KMS-11 (cell line): ENCODE measurements at regions not wholly inside any gene's neighbourhood (a gene's known extent, or its start where the extent isn't known, plus 50 kb on each side); places are given as distances from the start of the nearest gene placed in this dataset.

Experiments used
- H2AFZ ChIP-seq: fragments of 200-600 bp; sonication (generic); 2 replicates; pipeline ENCODE4 v1.6.1; 2016; ENCODE audit warnings: antibody characterized with exemption, mixed run types, low read depth
- H3K27ac ChIP-seq: fragments of 200-600 bp; sonication (generic); 2 replicates; pipeline ENCODE4 v1.6.1; 2016; ENCODE audit warnings: mild to moderate bottlenecking, mixed run types
- H3K27me3 ChIP-seq: fragments of 200-600 bp; sonication (generic); 2 replicates; pipeline ENCODE4 v1.6.1; 2017; ENCODE audit warnings: mild to moderate bottlenecking, low read depth, mixed run types, moderate library complexity; ENCODE audit not compliant: insufficient read depth
- H3K36me3 ChIP-seq: fragments of 200-600 bp; sonication (generic); 2 replicates; pipeline ENCODE4 v1.6.1; 2017; ENCODE audit warnings: mild to moderate bottlenecking, mixed run types; ENCODE audit not compliant: insufficient read depth
- H3K4me1 ChIP-seq: fragments of 200-600 bp; sonication (generic); 2 replicates; pipeline ENCODE4 v1.6.1; 2016; ENCODE audit warnings: mild to moderate bottlenecking, low read depth, mixed run types; ENCODE audit not compliant: poor library complexity, severe bottlenecking
- H3K4me2 ChIP-seq: fragments of 200-600 bp; sonication (generic); 2 replicates; pipeline ENCODE4 v1.7.0; 2016; ENCODE audit warnings: mild to moderate bottlenecking, mixed run types
- H3K4me3 ChIP-seq: fragments of 200-600 bp; sonication (generic); IDR thresholded peaks from 2 replicates; pipeline ENCODE4 v1.6.1; 2017; ENCODE audit warnings: low read depth, low read length, mixed read lengths; ENCODE audit not compliant: insufficient read depth
- H3K79me2 ChIP-seq: fragments of 200-600 bp; sonication (generic); 2 replicates; pipeline ENCODE4 v1.6.1; 2016; ENCODE audit warnings: low read depth, mixed run types; ENCODE audit not compliant: insufficient read depth
- H3K9ac ChIP-seq: fragments of 200-600 bp; sonication (generic); 2 replicates; pipeline ENCODE4 v1.6.1; 2016; ENCODE audit warnings: mild to moderate bottlenecking, mixed run types
- H4K20me1 ChIP-seq: fragments of 200-600 bp; sonication (generic); 2 replicates; pipeline ENCODE4 v1.6.1; 2016; ENCODE audit warnings: mild to moderate bottlenecking, mixed run types; ENCODE audit not compliant: insufficient read depth
- CTCF ChIP-seq: fragments of 200-600 bp; sonication (generic); conservative IDR thresholded peaks from 2 replicates; pipeline ENCODE4 v1.6.1; 2017; ENCODE audit warnings: low read depth, mild to moderate bottlenecking, antibody characterized with exemption, low read length, moderate library complexity, mixed read lengths

GRCh38 chr7:28231176-28231575 lies 50.6 kb upstream of the JAZF1 start:
- H3K27ac ChIP-seq, result no peak overlapping the region
- no peaks in the 10 kb centered on the region for H4K20me1 ChIP-seq
- no peak overlapping the region for H3K4me3 ChIP-seq
- H3K4me1 ChIP-seq, result no peaks in the 10 kb centered on the region
- no peak overlapping the region for H2AFZ ChIP-seq
- no peak for TF ChIP-seq CTCF
- no peak overlapping the region for H3K4me2 ChIP-seq
- H3K9ac ChIP-seq, result no peak overlapping the region
- no peaks in the 10 kb centered on the region for H3K27me3 ChIP-seq
- no peaks in the 10 kb centered on the region for H3K36me3 ChIP-seq
- H3K79me2 ChIP-seq, result no peaks in the 10 kb centered on the region

- no peak overlapping the region for H3K4me3 ChIP-seq
- no peaks in the 10 kb centered on the region for H3K27me3 ChIP-seq
- no peak overlapping the region for H3K4me2 ChIP-seq
- no peak overlapping the region for H3K9ac ChIP-seq
- H3K36me3 ChIP-seq, result no peaks in the 10 kb centered on the region
- TF ChIP-seq CTCF, result no peak
- H4K20me1 ChIP-seq, result no peaks in the 10 kb centered on the region
- H2AFZ ChIP-seq, result no peak overlapping the region
- H3K79me2 ChIP-seq, result no peaks in the 10 kb centered on the region
- no peak overlapping the region for H3K27ac ChIP-seq
- H3K4me1 ChIP-seq, result peaks cover 6% of the 10 kb centered on the region
These were observed 56.0 kb upstream of the JAZF1 start for GRCh38 chr7:28236560-28236959.

- Histone ChIP-seq H3K27ac (no peak overlapping the region), H3K4me2 (no peak overlapping the region), H4K20me1 (no peaks in the 10 kb centered on the region), H3K36me3 (no peaks in the 10 kb centered on the region), H3K9ac (no peak overlapping the region), H2AFZ (no peak overlapping the region), H3K79me2 (no peaks in the 10 kb centered on the region), H3K4me3 (no peak overlapping the region), H3K27me3 (no peaks in the 10 kb centered on the region), H3K4me1 (peaks cover 6% of the 10 kb centered on the region)
- TF ChIP-seq CTCF, result no peak
These were observed 56.8 kb upstream of the JAZF1 start for GRCh38 chr7:28237363-28237762.

GRCh38 chr7:28239823-28240204 lies 59.2 kb upstream of the JAZF1 start:
- H3K4me3 ChIP-seq, result no peak overlapping the region
- no peak overlapping the region for H3K4me2 ChIP-seq
- no peaks in the 10 kb centered on the region for H4K20me1 ChIP-seq
- H3K36me3 ChIP-seq, result no peaks in the 10 kb centered on the region
- peaks cover 6% of the 10 kb centered on the region for H3K4me1 ChIP-seq
- no peak overlapping the region for H3K9ac ChIP-seq
- no peaks in the 10 kb centered on the region for H3K79me2 ChIP-seq
- TF ChIP-seq CTCF, result no peak
- no peak overlapping the region for H3K27ac ChIP-seq
- no peaks in the 10 kb centered on the region for H3K27me3 ChIP-seq
- H2AFZ ChIP-seq, result no peak overlapping the region

DNA sequence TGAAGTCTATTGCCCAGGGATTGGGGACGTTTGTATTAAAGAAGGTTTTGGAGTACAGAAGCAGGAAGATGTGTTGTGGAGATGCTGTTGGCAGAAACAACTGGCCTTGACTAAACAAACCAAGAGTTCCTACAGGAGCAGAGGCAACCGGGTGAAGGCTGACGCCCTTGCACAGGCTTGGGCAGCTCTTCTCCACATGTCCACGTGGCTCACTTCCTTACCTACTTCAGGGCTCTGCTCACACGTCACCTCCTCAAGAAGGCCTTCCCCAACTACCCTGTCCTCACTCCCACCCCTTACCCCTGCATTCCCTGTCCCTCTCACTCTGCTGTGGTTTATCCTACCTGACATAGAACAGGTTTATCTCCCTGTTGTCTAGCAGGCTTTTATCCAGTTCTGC lies 59.9 kb upstream of the JAZF1 start:
- no peak overlapping the region for H3K4me2 ChIP-seq
- no peaks in the 10 kb centered on the region for H3K27me3 ChIP-seq
- no peaks in the 10 kb centered on the region for H3K79me2 ChIP-seq
- no peak for TF ChIP-seq CTCF
- no peaks in the 10 kb centered on the region for H3K36me3 ChIP-seq
- no peak overlapping the region for H3K9ac ChIP-seq
- no peak overlapping the region for H3K4me3 ChIP-seq
- peaks cover 6% of the 10 kb centered on the region for H3K4me1 ChIP-seq
- no peaks in the 10 kb centered on the region for H4K20me1 ChIP-seq
- no peak overlapping the region for H2AFZ ChIP-seq
- no peak overlapping the region for H3K27ac ChIP-seq
